IMR-90 (cell line): ENCODE measurements at regions not wholly inside any gene's neighbourhood (a gene's known extent, or its start where the extent isn't known, plus 50 kb on each side); places are given as distances from the start of the nearest gene placed in this dataset.

Experiments
- ATAC-seq: fragments of 200-7000 bp; cut with Tn5 transposase; 2 replicates; pipeline ENCODE4 v1.9.1; 2020; ENCODE audit warnings: low read depth, mild to moderate bottlenecking, moderate library complexity
- BruUV-seq: library from RNA; stranded (reverse); fragments of 400-500 nt; replicated peaks from 2 replicates; lab custom pipeline; 2021; lab: Mats Ljungman, UMichigan
- CTCF ChIA-PET: fragments of 300-600 bp; formaldehyde crosslinking; extraction: SDS; loops from one replicate; lab custom pipeline; 2021; ENCODE audit warnings: antibody characterized with exemption; lab: Yijun Ruan, JAX
- POLR2A ChIA-PET: fragments of 300-600 bp; sonication (Branson Sonifier 250); formaldehyde crosslinking; loops from one replicate; lab custom pipeline; 2022; ENCODE audit warnings: antibody characterized with exemption; ENCODE audit not compliant: unreplicated experiment; lab: Charles Lee
- DNase-seq: peaks from one replicate; pipeline ENCODE4 v3.0.0; 2013
- H2AFZ ChIP-seq: replicated peaks from 2 replicates; pipeline ENCODE3; 2013; ENCODE audit warnings: low read length, mild to moderate bottlenecking; ENCODE audit not compliant: poor library complexity
- H2AK5ac ChIP-seq: 2 replicates; pipeline ENCODE4 v1.6.1; 2013; ENCODE audit warnings: low read depth, low read length, inconsistent platforms
- H2AK9ac ChIP-seq: replicated peaks from 2 replicates; pipeline ENCODE3; 2013; ENCODE audit warnings: mild to moderate bottlenecking, low read depth, low read length, moderate library complexity; ENCODE audit not compliant: poor library complexity
- H2BK120ac ChIP-seq: 2 replicates; pipeline ENCODE4 v1.6.1; 2013; ENCODE audit warnings: low read depth, low read length, inconsistent platforms
- H2BK15ac ChIP-seq: 3 replicates; pipeline ENCODE4 v1.6.1; 2013; ENCODE audit warnings: low read depth, low read length, inconsistent platforms
- H2BK20ac ChIP-seq: 2 replicates; pipeline ENCODE4 v1.6.1; 2013; ENCODE audit warnings: low read depth, mild to moderate bottlenecking, inconsistent platforms, low read length, moderate library complexity
- H2BK5ac ChIP-seq: 2 replicates; pipeline ENCODE4 v1.6.1; 2013; ENCODE audit warnings: mild to moderate bottlenecking, low read depth, low read length, inconsistent platforms; ENCODE audit not compliant: poor library complexity, severe bottlenecking
- H3K14ac ChIP-seq: replicated peaks from 2 replicates; pipeline ENCODE4 v1.6.1; 2013; ENCODE audit warnings: low read depth, low read length, inconsistent platforms
- H3K18ac ChIP-seq: 2 replicates; pipeline ENCODE4 v1.6.1; 2013; ENCODE audit warnings: low read depth, low read length, control low read depth
- H3K23ac ChIP-seq: 2 replicates; pipeline ENCODE4 v1.6.1; 2013; ENCODE audit warnings: low read depth, low read length, inconsistent platforms
- H3K27ac ChIP-seq: 2 replicates; pipeline ENCODE4 v1.5.1; 2013; ENCODE audit warnings: mild to moderate bottlenecking, control low read depth, low read length; ENCODE audit not compliant: insufficient read depth
- H3K27me3 ChIP-seq: 2 replicates; pipeline ENCODE4 v1.6.1; 2013; ENCODE audit warnings: low read length; ENCODE audit not compliant: control insufficient read depth, insufficient read depth
- H3K36me3 ChIP-seq: 2 replicates; pipeline ENCODE4 v1.6.1; 2013; ENCODE audit warnings: low read length, mixed read lengths; ENCODE audit not compliant: control insufficient read depth, insufficient read depth
- H3K4ac ChIP-seq: 2 replicates; pipeline ENCODE4 v1.6.1; 2013; ENCODE audit warnings: low read depth, low read length, inconsistent platforms
- H3K4me1 ChIP-seq: 2 replicates; pipeline ENCODE4 v1.6.1; 2013; ENCODE audit warnings: low read length, mixed read lengths; ENCODE audit not compliant: control insufficient read depth, insufficient read depth
- H3K4me2 ChIP-seq: 2 replicates; pipeline ENCODE4 v1.6.1; 2013; ENCODE audit warnings: low read depth, mild to moderate bottlenecking, control low read depth, low read length, moderate library complexity
- H3K4me3 ChIP-seq: 2 replicates; pipeline ENCODE4 v1.5.1; 2013; ENCODE audit warnings: low read depth, mild to moderate bottlenecking, control low read depth, low read length, moderate library complexity; ENCODE audit not compliant: insufficient read depth
- H3K56ac ChIP-seq: 2 replicates; pipeline ENCODE4 v1.6.1; 2013; ENCODE audit warnings: low read length, inconsistent platforms; ENCODE audit not compliant: insufficient read depth; ENCODE audit errors: extremely low read depth
- H3K79me1 ChIP-seq, 2 experiments: 2 replicates each; pipeline ENCODE4 v1.6.1; 2013; ENCODE audit warnings: low read length in 2 of 2, inconsistent platforms in 1 of 2, low read depth in 1 of 2
- H3K9ac ChIP-seq: 2 replicates; pipeline ENCODE4 v1.6.1; 2013; ENCODE audit warnings: low read depth, low read length, control low read depth
- H3K9me1 ChIP-seq: 2 replicates; pipeline ENCODE4 v1.6.1; 2013; ENCODE audit warnings: low read length, inconsistent platforms; ENCODE audit not compliant: insufficient read depth
- H3K9me3 ChIP-seq: 2 replicates; pipeline ENCODE4 v1.6.1; 2013; ENCODE audit warnings: low read length; ENCODE audit not compliant: control insufficient read depth, insufficient read depth
- H4K20me1 ChIP-seq: 2 replicates; pipeline ENCODE4 v1.6.1; 2013; ENCODE audit warnings: low read length, inconsistent platforms; ENCODE audit not compliant: insufficient read depth
- H4K5ac ChIP-seq: 2 replicates; pipeline ENCODE4 v1.6.1; 2013; ENCODE audit warnings: mild to moderate bottlenecking, low read depth, low read length, control low read depth
- H4K8ac ChIP-seq, 2 experiments: 2 replicates each; pipeline ENCODE4 v1.6.1; 2013; ENCODE audit warnings: low read depth in 2 of 2, low read length in 2 of 2, control low read depth in 1 of 2, inconsistent platforms in 1 of 2
- H4K91ac ChIP-seq: 2 replicates; pipeline ENCODE4 v1.6.1; 2013; ENCODE audit warnings: low read depth, low read length, inconsistent platforms; ENCODE audit not compliant: insufficient read depth
- FOS ChIP-seq: fragments of 150-350 bp; IDR thresholded peaks from 2 replicates; pipeline ENCODE4 v1.6.1; 2016; ENCODE audit warnings: low read depth, low read length
- MAFK ChIP-seq: IDR thresholded peaks from 2 replicates; pipeline ENCODE4 v1.6.1; 2012; ENCODE audit warnings: low read depth, low read length, improper control_type of control experiment
- MXI1 ChIP-seq: IDR thresholded peaks from 2 replicates; pipeline ENCODE4 v1.6.1; 2012; ENCODE audit warnings: low read depth, mild to moderate bottlenecking, low read length, moderate library complexity, borderline replicate concordance
- POLR2A ChIP-seq: IDR thresholded peaks from 2 replicates; pipeline ENCODE4 v1.6.1; 2012; ENCODE audit warnings: mild to moderate bottlenecking, low read depth, low read length
- RAD21 ChIP-seq: IDR thresholded peaks from 2 replicates; pipeline ENCODE4 v1.6.1; 2012; ENCODE audit warnings: low read length, improper control_type of control experiment
- WGBS, 2 experiments: methylation state at CpG; one replicate each; pipeline versions ENCODE4 v1.1.5 to v1.1.7; 2013; ENCODE audit warnings: missing lambda C conversion rate in 2 of 2; ENCODE audit not compliant: insufficient read length in 1 of 2; ENCODE audit errors: extremely low coverage in 2 of 2; 5-methylcytosine and 5-hydroxymethylcytosine counted together
- dilution Hi-C: fragments of 300-500 bp; cut with HindIII; formaldehyde crosslinking; loops from one replicate; pipeline ENCODE4 v1.14.3; 2018; ENCODE audit warnings: low sequenced_read_pairs; ENCODE audit not compliant: unreplicated experiment
- in situ Hi-C: fragments of 300-500 bp; cut with MboI; formaldehyde crosslinking; loops from 3 replicates; pipeline ENCODE4 v1.14.3; 2019; ENCODE audit warnings: low sequenced_read_pairs, inconsistent platforms, mixed read lengths
- intact Hi-C: fragments of 100-400 bp; cut with micrococcal nuclease; formaldehyde crosslinking; loops from 2 replicates; pipeline ENCODE4 v1.10.0; 2022
- TF ChIP-seq, protein P1 (sequence below): fragments of 150-350 bp; IDR thresholded peaks from 2 replicates; pipeline ENCODE4 v1.6.1; 2017; ENCODE audit warnings: mild to moderate bottlenecking, antibody characterized with exemption, low read length, low read depth
- TF ChIP-seq, protein P2 (sequence below): fragments of 150-350 bp; IDR thresholded peaks from 2 replicates; pipeline ENCODE4 v1.6.1; 2016; ENCODE audit warnings: low read depth, mild to moderate bottlenecking, low read length, moderate library complexity, borderline replicate concordance

DNA sequence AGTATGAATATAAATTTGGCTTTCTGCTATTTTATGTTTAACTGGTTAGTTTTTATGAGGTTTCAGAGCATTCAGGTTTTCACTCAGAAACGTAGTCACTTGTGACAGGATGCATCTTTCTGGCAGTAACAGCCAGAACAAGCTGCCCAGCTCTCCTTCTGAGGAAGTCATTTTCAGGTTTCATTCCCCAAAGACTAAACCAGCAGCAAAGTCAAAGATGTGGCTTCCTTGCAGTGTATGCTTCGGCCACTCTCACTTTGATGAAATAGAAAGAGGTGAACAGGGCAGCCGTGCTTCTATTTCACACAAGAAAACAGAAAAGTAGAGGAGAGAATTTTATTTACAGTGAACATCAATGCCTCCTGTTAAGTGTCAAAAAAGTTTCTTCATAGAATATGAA is 469.1 kb downstream of the BTBD3 start:
- H2BK5ac ChIP-seq, result no peak overlapping the region
- POLR2A ChIA-PET, result no interaction called here
- H3K27me3 ChIP-seq, result no peaks in the 10 kb centered on the region
- H3K4me1 ChIP-seq, result no peaks in the 10 kb centered on the region
- no peak overlapping the region for H4K5ac ChIP-seq
- H3K27ac ChIP-seq, result no peak overlapping the region
- no peak overlapping the region for H3K23ac ChIP-seq
- dilution Hi-C loops, result no loop called here
- no peak overlapping the region for H3K4me3 ChIP-seq
- no peak overlapping the region for H2AFZ ChIP-seq
- DNase-seq (no peak), ATAC-seq (no peak)
- H3K4ac ChIP-seq, result no peak overlapping the region
- in situ Hi-C loops, result no loop called here
- intact Hi-C loops, result no loop called here
- no peak overlapping the region for H2AK9ac ChIP-seq
- no peaks in the 10 kb centered on the region for H3K9me1 ChIP-seq
- no peak overlapping the region for H3K56ac ChIP-seq
- no peak overlapping the region for H4K91ac ChIP-seq
- H4K20me1 ChIP-seq, result no peaks in the 10 kb centered on the region
- H3K9ac ChIP-seq, result no peak overlapping the region
- no peak overlapping the region for H3K4me2 ChIP-seq
- H2BK15ac ChIP-seq, result no peak overlapping the region
- peaks cover 8% of the 10 kb centered on the region for H3K9me3 ChIP-seq
- BruUV-seq, result no TSS peak
- H2BK20ac ChIP-seq, result no peak overlapping the region
- H2AK5ac ChIP-seq, result no peak overlapping the region
- H3K79me1 ChIP-seq, result no peaks in the 10 kb centered on the region
- H4K8ac ChIP-seq, result no peak overlapping the region
- WGBS, 2 experiments, result no CpG with 5 or more reads among the region's 3 CpGs
- no peak overlapping the region for H3K14ac ChIP-seq
- H3K36me3 ChIP-seq, result no peaks in the 10 kb centered on the region
- H3K18ac ChIP-seq, result no peak overlapping the region
- CTCF ChIA-PET, result no interaction called here
- TF ChIP-seq, protein P1, sequence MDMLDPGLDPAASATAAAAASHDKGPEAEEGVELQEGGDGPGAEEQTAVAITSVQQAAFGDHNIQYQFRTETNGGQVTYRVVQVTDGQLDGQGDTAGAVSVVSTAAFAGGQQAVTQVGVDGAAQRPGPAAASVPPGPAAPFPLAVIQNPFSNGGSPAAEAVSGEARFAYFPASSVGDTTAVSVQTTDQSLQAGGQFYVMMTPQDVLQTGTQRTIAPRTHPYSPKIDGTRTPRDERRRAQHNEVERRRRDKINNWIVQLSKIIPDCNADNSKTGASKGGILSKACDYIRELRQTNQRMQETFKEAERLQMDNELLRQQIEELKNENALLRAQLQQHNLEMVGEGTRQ, result no peak
- TF ChIP-seq RAD21 (no peak), MXI1 (no peak), POLR2A (no peak), FOS (no peak), MAFK (no peak)
- TF ChIP-seq, protein P2, sequence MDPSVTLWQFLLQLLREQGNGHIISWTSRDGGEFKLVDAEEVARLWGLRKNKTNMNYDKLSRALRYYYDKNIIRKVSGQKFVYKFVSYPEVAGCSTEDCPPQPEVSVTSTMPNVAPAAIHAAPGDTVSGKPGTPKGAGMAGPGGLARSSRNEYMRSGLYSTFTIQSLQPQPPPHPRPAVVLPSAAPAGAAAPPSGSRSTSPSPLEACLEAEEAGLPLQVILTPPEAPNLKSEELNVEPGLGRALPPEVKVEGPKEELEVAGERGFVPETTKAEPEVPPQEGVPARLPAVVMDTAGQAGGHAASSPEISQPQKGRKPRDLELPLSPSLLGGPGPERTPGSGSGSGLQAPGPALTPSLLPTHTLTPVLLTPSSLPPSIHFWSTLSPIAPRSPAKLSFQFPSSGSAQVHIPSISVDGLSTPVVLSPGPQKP, result no peak
- H2BK120ac ChIP-seq, result no peak overlapping the region
